Psoas muscle (tissue), 7 donors: ENCODE measurements at regions not wholly inside any gene's neighbourhood (a gene's known extent, or its start where the extent isn't known, plus 50 kb on each side); places are given as distances from the start of the nearest gene placed in this dataset.

Experiments
- ATAC-seq, 4 donors: fragments of 200-7000 bp; cut with Tn5 transposase; one replicate each; pipeline ENCODE4 v1.9.1; 2020; ENCODE audit warnings: moderate library complexity in 3 of 4, mild to moderate bottlenecking in 2 of 4
- DNase-seq, 2 donors: peaks; one replicate each; pipeline ENCODE4 v3.0.0-alpha.2; 2020
- H3K27ac ChIP-seq: fragments of 200-600 bp; one replicate; pipeline ENCODE4 v1.8.0; 2022
- H3K27me3 ChIP-seq, 3 donors: fragments of 200-600 bp in 1 of 3; one replicate each; pipeline versions ENCODE4 v1.6.1 to v1.8.0; 2013 to 2022; ENCODE audit warnings: low read length in 2 of 3, mild to moderate bottlenecking in 2 of 3, moderate library complexity in 1 of 3; ENCODE audit not compliant: insufficient read depth in 3 of 3
- H3K36me3 ChIP-seq, 2 donors: fragments of 200-600 bp in 1 of 2; one replicate each; pipeline versions ENCODE4 v1.6.1 to v1.8.0; 2013 to 2022; ENCODE audit warnings: low read depth in 1 of 2, mild to moderate bottlenecking in 1 of 2, moderate library complexity in 1 of 2; ENCODE audit not compliant: insufficient read depth in 1 of 2
- H3K4me1 ChIP-seq: fragments of 200-600 bp; one replicate; pipeline ENCODE4 v1.8.0; 2022
- H3K4me3 ChIP-seq: fragments of 200-600 bp; one replicate; pipeline ENCODE4 v1.8.0; 2022; ENCODE audit warnings: mild to moderate bottlenecking
- H3K9me3 ChIP-seq: fragments of 200-600 bp; one replicate; pipeline ENCODE4 v1.8.0; 2022
- WGBS, 3 donors: extraction: QIAGEN DNeasy Blood & Tissue Kit; methylation state at CpG; one replicate each; pipeline versions ENCODE4 v1.1.6 to v1.1.7; 2013; 5-methylcytosine and 5-hydroxymethylcytosine counted together
- intact Hi-C, 2 donors: fragments of 100-400 bp; cut with DNase I; formaldehyde crosslinking; loops; one replicate each; pipeline versions ENCODE4 v1.11.0 to v1.14.2; 2022
- TF ChIP-seq, protein P1 (sequence below): fragments of 200-600 bp; IDR thresholded peaks from one replicate; pipeline ENCODE4 v1.8.0; 2022; ENCODE audit warnings: antibody characterized with exemption
- donor health status: healthy with polysubstance abuse.
- donor health status: DM: no; HTN: no; CAD: no; lungs with moderate emphysema.
- donor health status: Bipolar disorder and iron deficiency.
- donor health status: healthy.
- donor health status: DM: yes; HTN: yes; CAD: no.
- donor health status: DM: no; HTN: no; CAD: no.
- donor health status: DM: yes; HTN: yes; CAD: no.

DNA sequence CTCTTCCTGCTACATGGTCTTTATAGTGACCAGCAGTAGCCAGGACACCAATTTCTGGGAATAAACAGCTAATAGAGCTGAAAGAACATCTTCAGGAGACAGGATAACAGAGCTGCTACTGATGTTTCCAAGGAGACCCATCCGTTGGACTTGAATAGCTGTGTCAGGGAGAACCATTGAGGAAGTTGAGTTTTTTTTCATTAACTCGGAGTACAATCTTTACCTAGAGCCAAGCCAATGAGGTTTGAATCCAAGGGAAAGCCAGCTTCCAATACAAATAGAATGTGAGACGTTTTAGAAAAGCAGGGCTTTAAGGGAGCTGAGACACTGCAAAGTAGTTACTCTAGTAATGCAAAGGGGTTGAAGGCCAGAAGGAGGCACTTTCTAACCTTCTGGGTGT, 136.1 kb upstream of the FRMD6 start:
- no peaks in the 10 kb centered on the region for H3K9me3 ChIP-seq
- H3K4me3 ChIP-seq, result no peak overlapping the region
- ATAC-seq, result no peak
- H3K36me3 ChIP-seq, result no peaks in the 10 kb centered on the region
- TF ChIP-seq, protein P1, sequence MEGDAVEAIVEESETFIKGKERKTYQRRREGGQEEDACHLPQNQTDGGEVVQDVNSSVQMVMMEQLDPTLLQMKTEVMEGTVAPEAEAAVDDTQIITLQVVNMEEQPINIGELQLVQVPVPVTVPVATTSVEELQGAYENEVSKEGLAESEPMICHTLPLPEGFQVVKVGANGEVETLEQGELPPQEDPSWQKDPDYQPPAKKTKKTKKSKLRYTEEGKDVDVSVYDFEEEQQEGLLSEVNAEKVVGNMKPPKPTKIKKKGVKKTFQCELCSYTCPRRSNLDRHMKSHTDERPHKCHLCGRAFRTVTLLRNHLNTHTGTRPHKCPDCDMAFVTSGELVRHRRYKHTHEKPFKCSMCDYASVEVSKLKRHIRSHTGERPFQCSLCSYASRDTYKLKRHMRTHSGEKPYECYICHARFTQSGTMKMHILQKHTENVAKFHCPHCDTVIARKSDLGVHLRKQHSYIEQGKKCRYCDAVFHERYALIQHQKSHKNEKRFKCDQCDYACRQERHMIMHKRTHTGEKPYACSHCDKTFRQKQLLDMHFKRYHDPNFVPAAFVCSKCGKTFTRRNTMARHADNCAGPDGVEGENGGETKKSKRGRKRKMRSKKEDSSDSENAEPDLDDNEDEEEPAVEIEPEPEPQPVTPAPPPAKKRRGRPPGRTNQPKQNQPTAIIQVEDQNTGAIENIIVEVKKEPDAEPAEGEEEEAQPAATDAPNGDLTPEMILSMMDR, result no peak
- H3K4me1 ChIP-seq, result no peaks in the 10 kb centered on the region
- WGBS, 3 donors, result 84 to 90% (median 85%) methylated on average over 3 of the region's 3 CpGs
- H3K27me3 ChIP-seq, result no peaks in the 10 kb centered on the region
- H3K27ac ChIP-seq, result no peak overlapping the region
- intact Hi-C loops, result no loop called here
- DNase-seq, result no peak

DNA sequence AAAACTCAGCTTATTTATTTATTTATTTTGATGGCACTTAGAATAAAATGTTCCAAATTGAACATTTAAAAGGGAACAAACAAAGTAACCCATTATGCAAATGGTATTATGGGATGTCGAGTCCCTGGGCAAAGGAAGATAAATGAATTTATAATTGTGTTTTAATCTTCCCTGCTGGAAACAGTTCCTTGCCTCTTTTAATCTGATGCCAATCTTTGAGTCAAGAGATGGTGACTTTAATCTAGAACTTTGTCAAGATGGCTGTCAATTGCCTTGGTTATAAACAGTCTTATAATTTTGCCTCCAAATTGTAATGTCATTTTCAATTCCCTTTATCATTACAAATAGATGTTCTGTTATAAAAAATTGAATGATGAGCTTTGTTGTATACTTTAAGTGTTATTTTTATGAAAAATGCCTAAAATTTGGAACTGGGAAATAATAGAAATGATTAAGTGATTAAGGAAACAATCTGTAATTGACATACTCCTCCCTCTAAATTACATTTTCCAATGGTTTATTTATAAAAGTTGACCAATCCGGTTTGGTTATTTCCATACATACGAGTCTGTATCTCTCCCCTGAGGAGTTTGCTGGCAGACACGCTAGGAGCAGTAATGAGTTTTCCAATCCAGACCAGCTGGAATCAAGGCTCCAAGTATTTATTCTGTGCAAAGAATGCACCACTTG, 134.9 kb upstream of the FRMD6 start:
- H3K4me3 ChIP-seq, result no peak overlapping the region
- H3K9me3 ChIP-seq, result no peaks in the 10 kb centered on the region
- no peak for DNase-seq
- H3K27me3 ChIP-seq, result no peaks in the 10 kb centered on the region
- TF ChIP-seq, protein P1, result no peak
- H3K36me3 ChIP-seq, result no peaks in the 10 kb centered on the region
- no peaks in the 10 kb centered on the region for H3K4me1 ChIP-seq
- H3K27ac ChIP-seq, result no peak overlapping the region
- WGBS, 3 donors, result 33 to 41% (median 41%) methylated on average over 4 of the region's 4 CpGs
- no peak for ATAC-seq
- intact Hi-C loops, result no loop called here

DNA sequence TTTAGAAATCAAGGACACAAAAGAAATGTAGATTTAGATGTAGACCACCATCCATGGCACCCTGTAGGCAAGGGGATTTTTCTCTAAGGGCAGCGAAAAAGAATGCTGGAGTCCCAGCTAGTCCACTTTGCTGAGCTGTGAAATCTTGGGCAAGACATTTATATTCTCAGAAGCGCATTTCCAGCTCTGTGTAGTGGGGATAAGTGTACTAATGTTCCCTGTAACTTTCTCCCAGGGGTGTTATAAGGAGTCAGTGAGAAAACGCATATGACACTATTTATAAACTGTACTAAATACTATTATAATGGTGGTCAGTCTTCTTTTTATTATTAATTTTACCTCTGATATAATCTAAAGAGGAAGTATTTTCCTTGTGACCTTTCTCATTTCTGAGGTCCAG, 133.4 kb upstream of the FRMD6 start:
- Histone ChIP-seq H3K4me3 (no peak overlapping the region), H3K27ac (no peak overlapping the region), H3K9me3 (peaks cover 6% of the 10 kb centered on the region), H3K36me3 (no peaks in the 10 kb centered on the region), H3K27me3 (no peaks in the 10 kb centered on the region), H3K4me1 (no peaks in the 10 kb centered on the region)
- DNase-seq, result no peak
- intact Hi-C loops, result no loop called here
- TF ChIP-seq, protein P1, result no peak
- ATAC-seq, result no peak
- WGBS, 3 donors, result 56 to 81% (median 81%) methylated on average over 3 of the region's 3 CpGs

DNA sequence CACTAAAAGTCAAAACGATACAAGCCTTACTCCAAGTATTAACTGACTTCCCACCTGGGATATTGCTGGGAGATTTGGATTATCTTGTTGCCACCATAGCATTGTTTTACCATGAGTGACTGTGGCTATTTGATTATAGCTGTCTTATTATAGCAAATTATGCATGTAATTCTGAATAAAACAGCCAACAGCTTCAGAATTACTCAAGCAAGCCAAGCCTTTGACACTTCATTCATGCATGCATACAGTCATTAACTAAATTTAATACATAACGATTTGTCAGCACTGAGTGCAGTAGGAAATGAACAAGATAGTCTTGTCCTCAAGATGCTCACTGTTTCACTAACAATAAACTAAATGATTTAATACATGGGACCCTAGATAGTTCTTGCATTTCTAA, 133.0 kb upstream of the FRMD6 start:
- Histone ChIP-seq H3K27me3 (no peaks in the 10 kb centered on the region), H3K27ac (no peak overlapping the region), H3K4me1 (no peaks in the 10 kb centered on the region), H3K36me3 (no peaks in the 10 kb centered on the region), H3K9me3 (peaks cover 6% of the 10 kb centered on the region), H3K4me3 (no peak overlapping the region)
- ATAC-seq (no peak), DNase-seq (no peak)
- intact Hi-C loops, result no loop called here
- WGBS, 3 donors, result 30 to 36% (median 36%) methylated on average over 2 of the region's 2 CpGs
- TF ChIP-seq, protein P1, result no peak

DNA sequence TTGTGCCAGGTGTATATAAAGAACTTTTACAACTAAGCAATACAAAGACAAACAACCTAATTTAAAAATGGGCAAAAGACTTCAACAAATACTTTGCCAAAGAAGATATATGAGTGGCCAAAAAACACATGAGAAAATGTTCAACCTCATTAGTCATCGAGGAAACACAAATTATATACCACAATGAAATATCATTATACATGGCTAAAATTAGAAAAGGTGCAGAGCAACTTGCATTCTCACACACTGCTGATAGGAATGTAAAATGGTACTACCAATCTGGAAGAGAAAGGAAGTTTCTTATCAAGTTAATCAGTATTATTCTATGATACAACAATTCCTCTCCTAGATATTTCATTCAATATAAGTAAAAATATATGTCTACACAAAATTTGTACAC, 131.6 kb upstream of the FRMD6 start:
- TF ChIP-seq, protein P1, result no peak
- intact Hi-C loops, result no loop called here
- WGBS, 3 donors, result 52 to 61% (median 57%) methylated on average over 1 of the region's 1 CpG
- Histone ChIP-seq H3K4me3 (no peak overlapping the region), H3K36me3 (no peaks in the 10 kb centered on the region), H3K27ac (no peak overlapping the region), H3K4me1 (no peaks in the 10 kb centered on the region), H3K9me3 (peaks cover 6% of the 10 kb centered on the region), H3K27me3 (no peaks in the 10 kb centered on the region)
- DNase-seq (no peak), ATAC-seq (no peak)
